G401.6 (cell line): ENCODE measurements at regions not wholly inside any gene's neighbourhood (a gene's known extent, or its start where the extent isn't known, plus 50 kb on each side); places are given as distances from the start of the nearest gene placed in this dataset.
"Not testable (repeated sequence)": the region's sequence is repeated elsewhere in the genome, so short reads cannot be mapped to it uniquely, and the experiment has no call there.

ENCODE experiments used
- FAIRE-seq: peaks from 2 replicates; lab custom pipeline; 2012; peaks lifted over from hg19 to GRCh38; lab: Jason Lieb, UNC

GRCh38 chr13:107650081-107650701 lies 565.1 kb downstream of the LIG4 start:
- FAIRE-seq = no peak

GRCh38 chr13:107649079-107649478 lies 566.3 kb downstream of the LIG4 start:
- FAIRE-seq = no peak

- FAIRE-seq = no peak
Measured at GRCh38 chr13:107644136-107644535, 571.2 kb downstream of the LIG4 start.

GRCh38 chr13:107643615-107644014 lies 571.7 kb downstream of the LIG4 start:
- no peak for FAIRE-seq

- FAIRE-seq = no peak
Measured at GRCh38 chr13:107642831-107643230, 572.5 kb downstream of the LIG4 start.

- no peak for FAIRE-seq
Measured at GRCh38 chr13:107641574-107641973, 573.8 kb downstream of the LIG4 start.

GRCh38 chr13:107625648-107626047 lies 589.7 kb downstream of the LIG4 start:
- FAIRE-seq = no peak

- FAIRE-seq = no peak
Measured at GRCh38 chr13:107617527-107617926, 597.8 kb downstream of the LIG4 start.

GRCh38 chr13:107612376-107612775 lies 603.0 kb downstream of the LIG4 start:
- no peak for FAIRE-seq

GRCh38 chr13:107608736-107609135 lies 606.6 kb downstream of the LIG4 start:
- FAIRE-seq = no peak

- no peak for FAIRE-seq
Measured at GRCh38 chr13:107600971-107601370, 614.4 kb downstream of the LIG4 start.

- FAIRE-seq = not testable (repeated sequence)
Measured at GRCh38 chr13:107596306-107596705, 619.0 kb downstream of the LIG4 start.

- FAIRE-seq = no peak
Measured at GRCh38 chr13:107590556-107590955, 624.8 kb downstream of the LIG4 start.

- FAIRE-seq = no peak
Measured at GRCh38 chr13:107587681-107588080, 627.7 kb downstream of the LIG4 start.

- FAIRE-seq = no peak
Measured at GRCh38 chr13:107586216-107586615, 629.1 kb downstream of the LIG4 start.

GRCh38 chr13:107585469-107586180 lies 629.7 kb downstream of the LIG4 start:
- FAIRE-seq = no peak

- no peak for FAIRE-seq
Measured at GRCh38 chr13:107582171-107582570, 633.2 kb downstream of the LIG4 start.

GRCh38 chr13:107580741-107581412 lies 634.5 kb downstream of the LIG4 start:
- no peak for FAIRE-seq

- no peak for FAIRE-seq
Measured at GRCh38 chr13:107576430-107576829, 638.9 kb downstream of the LIG4 start.

- FAIRE-seq = no peak
Measured at GRCh38 chr13:107574517-107575210, 640.7 kb downstream of the LIG4 start.

- no peak for FAIRE-seq
Measured at GRCh38 chr13:107573184-107573583, 642.2 kb downstream of the LIG4 start.

- FAIRE-seq = no peak
Measured at GRCh38 chr13:107572156-107572555, 643.2 kb downstream of the LIG4 start.

- no peak for FAIRE-seq
Measured at GRCh38 chr13:107568181-107568580, 647.2 kb downstream of the LIG4 start.
